DND-41 (cell line): ENCODE measurements at regions not wholly inside any gene's neighbourhood (a gene's known extent, or its start where the extent isn't known, plus 50 kb on each side); places are given as distances from the start of the nearest gene placed in this dataset.

Experiments used
- CTCF ChIP-seq: IDR thresholded peaks from 2 replicates; pipeline ENCODE4 v1.5.1; 2012; ENCODE audit warnings: borderline replicate concordance, low read length, moderate library complexity, mild to moderate bottlenecking; ENCODE audit not compliant: poor library complexity, severe bottlenecking; ENCODE audit errors: extremely low read depth
- EZH2 ChIP-seq: IDR thresholded peaks from 3 replicates; pipeline ENCODE4 v1.6.1; 2012; ENCODE audit warnings: borderline replicate concordance, low read depth, mild to moderate bottlenecking, moderate library complexity, low read length, inconsistent platforms; ENCODE audit not compliant: severe bottlenecking

DNA sequence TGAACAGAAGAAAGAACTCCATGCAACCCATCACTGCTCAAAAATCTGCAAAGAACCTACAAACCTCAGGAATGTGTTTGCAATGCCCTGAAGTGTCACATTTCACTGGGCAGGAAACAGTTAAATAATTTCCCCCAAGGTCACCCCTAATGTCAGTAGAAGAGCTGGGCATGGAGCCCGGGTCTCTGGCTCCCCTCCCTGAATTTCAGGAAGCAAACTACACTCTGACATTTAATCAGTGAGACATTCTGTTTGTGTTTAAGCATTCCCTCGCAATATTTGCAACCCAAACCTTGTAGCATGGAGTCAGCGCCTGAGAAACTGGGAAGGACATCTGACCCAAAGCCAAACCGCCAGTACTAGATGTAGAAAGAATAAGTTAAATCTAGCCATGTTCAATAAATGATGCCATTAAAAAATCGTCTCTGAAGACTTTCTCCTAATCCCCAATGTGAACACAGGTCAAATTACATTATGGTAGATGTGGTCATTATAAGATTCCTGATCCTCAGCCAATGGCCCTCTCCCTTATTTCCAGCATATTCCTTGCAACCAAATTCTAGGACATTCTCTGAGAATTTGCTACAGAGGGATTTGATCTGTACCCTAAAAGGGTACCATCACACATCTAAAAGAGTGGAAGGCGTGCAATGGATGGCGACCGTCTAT, 91.2 kb upstream of the ADTRP start:
- TF ChIP-seq CTCF (no peak), EZH2 (no peak)
